ENCODE measurements at regions not wholly inside any gene's neighbourhood (a gene's known extent, or its start where the extent isn't known, plus 50 kb on each side); places are given as distances from the start of the nearest gene placed in this dataset.

DNA sequence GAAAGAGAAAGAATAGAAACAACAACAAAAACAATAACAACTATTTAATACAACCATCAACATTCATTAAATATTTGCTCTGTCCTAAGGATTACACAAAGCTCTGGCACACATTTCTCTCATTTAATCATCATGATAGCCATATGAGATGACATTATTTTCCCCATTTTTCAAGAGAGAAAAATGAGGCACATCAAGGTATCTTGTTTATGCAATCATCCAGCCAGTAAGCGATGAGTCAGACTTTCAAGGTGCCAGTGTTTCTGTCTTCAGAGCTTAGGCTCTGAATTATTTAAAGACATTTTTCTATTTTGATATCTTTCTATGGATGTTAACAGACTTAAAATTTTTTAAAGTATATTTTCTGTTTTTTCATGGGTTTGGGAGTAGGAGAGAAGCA, 541.8 kb upstream of the SMIM31 start:
- TF ChIP-seq, protein P1, sequence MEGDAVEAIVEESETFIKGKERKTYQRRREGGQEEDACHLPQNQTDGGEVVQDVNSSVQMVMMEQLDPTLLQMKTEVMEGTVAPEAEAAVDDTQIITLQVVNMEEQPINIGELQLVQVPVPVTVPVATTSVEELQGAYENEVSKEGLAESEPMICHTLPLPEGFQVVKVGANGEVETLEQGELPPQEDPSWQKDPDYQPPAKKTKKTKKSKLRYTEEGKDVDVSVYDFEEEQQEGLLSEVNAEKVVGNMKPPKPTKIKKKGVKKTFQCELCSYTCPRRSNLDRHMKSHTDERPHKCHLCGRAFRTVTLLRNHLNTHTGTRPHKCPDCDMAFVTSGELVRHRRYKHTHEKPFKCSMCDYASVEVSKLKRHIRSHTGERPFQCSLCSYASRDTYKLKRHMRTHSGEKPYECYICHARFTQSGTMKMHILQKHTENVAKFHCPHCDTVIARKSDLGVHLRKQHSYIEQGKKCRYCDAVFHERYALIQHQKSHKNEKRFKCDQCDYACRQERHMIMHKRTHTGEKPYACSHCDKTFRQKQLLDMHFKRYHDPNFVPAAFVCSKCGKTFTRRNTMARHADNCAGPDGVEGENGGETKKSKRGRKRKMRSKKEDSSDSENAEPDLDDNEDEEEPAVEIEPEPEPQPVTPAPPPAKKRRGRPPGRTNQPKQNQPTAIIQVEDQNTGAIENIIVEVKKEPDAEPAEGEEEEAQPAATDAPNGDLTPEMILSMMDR (IDR thresholded peaks at IDR 0.05; ENCODE audit: extremely low read depth, insufficient read depth, missing control alignments), result no peak
- no peak for DNase-seq (ENCODE audit: low spot score)
- in situ Hi-C loops (cut with MboI; ENCODE audit: low pct_unique_long_range_greater_than_20kb, low sequenced_read_pairs, unreplicated experiment), result no loop called here

DNA sequence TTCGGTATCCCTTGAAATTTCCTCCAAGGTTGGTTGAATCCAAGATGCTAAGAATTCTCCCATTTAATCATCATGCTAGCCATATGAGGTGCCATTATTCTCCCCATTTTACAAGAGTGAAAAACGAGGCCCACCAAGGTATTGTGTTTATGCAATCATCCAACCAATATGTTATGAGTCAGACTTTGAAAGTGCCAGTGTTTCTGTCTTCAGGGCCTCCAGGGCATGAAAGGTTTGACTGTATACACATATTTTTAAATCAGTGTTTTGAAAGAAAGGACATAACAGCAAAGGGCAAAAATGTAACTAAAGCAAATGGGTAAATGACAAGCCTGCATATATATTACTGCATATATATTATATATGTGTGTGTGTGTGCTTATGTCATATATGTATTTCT, 541.2 kb upstream of the SMIM31 start:
- TF ChIP-seq, protein P1 (IDR thresholded peaks at IDR 0.05; ENCODE audit: extremely low read depth, insufficient read depth, missing control alignments), result no peak
- no peak for DNase-seq (ENCODE audit: low spot score)
- in situ Hi-C loops (cut with MboI; ENCODE audit: low pct_unique_long_range_greater_than_20kb, low sequenced_read_pairs, unreplicated experiment), result no loop called here

DNA sequence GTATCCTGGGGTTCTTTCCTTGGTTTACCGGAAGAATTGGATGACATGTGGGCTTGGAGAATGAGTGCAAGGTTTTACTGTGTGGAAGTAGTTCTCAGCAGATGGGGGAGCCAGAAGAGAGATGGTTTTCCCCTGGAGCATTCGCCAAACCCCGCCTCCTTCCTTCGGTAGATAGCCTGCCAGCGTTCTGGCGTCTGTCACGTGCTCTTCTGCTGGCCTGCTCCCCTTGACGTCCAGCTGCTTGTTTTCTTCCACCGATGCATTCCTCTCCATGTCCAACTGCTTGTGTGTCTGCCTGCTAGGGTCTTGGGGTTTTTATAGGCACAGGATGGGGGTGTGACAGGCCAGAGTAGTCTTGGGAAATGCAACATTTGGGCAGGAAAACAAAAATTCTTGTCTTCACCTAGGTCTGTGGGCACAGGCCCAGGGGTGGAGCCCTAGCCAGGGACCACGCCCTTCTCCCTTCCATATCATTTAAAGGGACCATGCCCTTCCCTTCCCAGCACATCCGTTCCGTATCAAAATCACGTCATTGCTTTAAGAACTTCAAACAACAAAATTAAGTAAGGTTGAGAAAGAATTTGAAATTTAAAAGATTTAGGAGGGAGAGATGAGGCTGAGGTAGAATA, 538.7 kb upstream of the SMIM31 start:
- TF ChIP-seq, protein P1 (IDR thresholded peaks at IDR 0.05; ENCODE audit: extremely low read depth, insufficient read depth, missing control alignments), result no peak
- no peak for DNase-seq (ENCODE audit: low spot score)
- in situ Hi-C loops (cut with MboI; ENCODE audit: low pct_unique_long_range_greater_than_20kb, low sequenced_read_pairs, unreplicated experiment), result no loop called here

DNA sequence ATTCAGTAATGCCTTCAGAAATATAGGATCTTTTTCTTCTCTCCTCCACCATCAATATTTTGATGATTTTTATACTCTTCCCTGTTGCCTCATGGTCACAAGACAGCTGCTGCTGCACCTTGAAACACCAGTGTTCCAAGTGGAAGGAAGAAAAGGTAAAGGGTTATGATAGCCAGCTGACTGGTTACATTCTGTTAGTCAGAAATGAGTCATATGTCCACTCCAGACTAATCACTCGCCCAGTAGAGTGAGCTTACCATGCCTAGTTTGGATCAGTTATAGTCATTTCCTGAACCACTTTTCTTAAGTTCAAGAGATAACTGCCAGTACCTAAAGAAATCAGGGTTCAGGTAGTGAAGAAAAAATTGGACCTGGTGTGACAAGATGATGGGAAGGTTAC, 532.3 kb upstream of the SMIM31 start:
- in situ Hi-C loops (cut with MboI; ENCODE audit: low pct_unique_long_range_greater_than_20kb, low sequenced_read_pairs, unreplicated experiment), result no loop called here
- DNase-seq (ENCODE audit: low spot score), result no peak
- TF ChIP-seq, protein P1 (IDR thresholded peaks at IDR 0.05; ENCODE audit: extremely low read depth, insufficient read depth, missing control alignments), result no peak

DNA sequence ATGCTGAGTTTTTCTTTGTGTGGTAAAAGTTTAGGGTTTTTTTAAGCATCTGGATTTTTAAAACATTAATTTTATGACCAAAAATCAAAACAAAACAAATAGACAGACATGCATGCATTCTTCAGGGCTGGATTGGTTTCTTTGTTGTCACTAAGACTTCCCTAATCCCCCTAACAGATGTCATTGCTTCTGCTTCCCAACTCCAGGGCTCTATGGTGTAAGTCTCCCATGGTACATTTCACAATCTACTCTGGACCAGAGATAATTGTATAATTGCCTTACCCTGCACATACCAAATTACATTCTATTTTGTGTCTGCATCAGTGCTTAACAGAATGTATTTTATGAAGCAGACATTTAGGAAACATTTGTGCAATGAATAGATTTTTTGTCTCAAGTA, 529.1 kb upstream of the SMIM31 start:
- in situ Hi-C loops (cut with MboI; ENCODE audit: low pct_unique_long_range_greater_than_20kb, low sequenced_read_pairs, unreplicated experiment), result no loop called here
- TF ChIP-seq, protein P1 (IDR thresholded peaks at IDR 0.05; ENCODE audit: extremely low read depth, insufficient read depth, missing control alignments), result no peak
- DNase-seq (ENCODE audit: low spot score), result no peak

DNA sequence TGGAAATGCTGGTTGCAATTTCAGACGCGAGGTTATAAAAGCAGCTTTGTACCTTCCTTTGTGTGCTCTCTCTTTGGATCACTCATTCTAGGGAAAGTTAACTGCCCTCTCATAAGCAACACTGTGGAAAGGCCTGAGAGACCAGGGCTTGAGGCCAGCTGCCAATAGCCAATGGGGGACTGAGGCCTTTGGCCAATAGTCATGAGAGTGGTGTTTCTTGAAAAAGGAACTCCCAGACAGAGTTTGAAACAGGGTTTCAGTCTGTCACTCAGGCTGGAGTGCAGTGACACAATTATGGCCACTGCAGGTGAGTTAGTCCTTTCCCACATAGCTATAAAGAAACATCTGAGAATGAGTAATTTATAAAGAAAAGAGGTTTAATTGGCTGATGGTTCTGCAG, 524.7 kb upstream of the SMIM31 start:
- in situ Hi-C loops (cut with MboI; ENCODE audit: low pct_unique_long_range_greater_than_20kb, low sequenced_read_pairs, unreplicated experiment), result no loop called here
- TF ChIP-seq, protein P1 (IDR thresholded peaks at IDR 0.05; ENCODE audit: extremely low read depth, insufficient read depth, missing control alignments), result no peak
- no peak for DNase-seq (ENCODE audit: low spot score)

Measured in GM13977 (cell line).